Endothelial cell of umbilical vein (primary cell): ENCODE measurements at regions not wholly inside any gene's neighbourhood (a gene's known extent, or its start where the extent isn't known, plus 50 kb on each side); places are given as distances from the start of the nearest gene placed in this dataset.

Experiments
- BruUV-seq: library from RNA; stranded (reverse); fragments of 400-500 nt; replicated peaks from 2 replicates; lab custom pipeline; 2021; lab: Mats Ljungman, UMichigan
- CTCF ChIA-PET: fragments of 300-600, 350-600 bp; sonication (Branson Sonifier 250); formaldehyde crosslinking; loops from one replicate; lab custom pipeline; 2021; ENCODE audit warnings: antibody characterized with exemption, inconsistent platforms; lab: Charles Lee
- POLR2A ChIA-PET: fragments of 300-600, 350-600 bp; sonication (Branson Sonifier 250); formaldehyde crosslinking; loops from one replicate; lab custom pipeline; 2021; ENCODE audit warnings: antibody characterized with exemption, inconsistent platforms; lab: Charles Lee
- DNase-seq: peaks from one replicate; pipeline ENCODE4 v3.0.0-alpha.2; 2011; ENCODE audit warnings: low read depth, low spot score
- FAIRE-seq: peaks from 2 replicates; lab custom pipeline; 2011; peaks lifted over from hg19 to GRCh38; lab: Jason Lieb, UNC
- H2AFZ ChIP-seq: 2 replicates; pipeline ENCODE4 v1.6.0; 2012; ENCODE audit warnings: low read depth, low read length, control low read depth, inconsistent platforms
- H3K27ac ChIP-seq: 2 replicates; pipeline ENCODE4 v1.5.1; 2011; ENCODE audit warnings: low read depth, mild to moderate bottlenecking, control low read depth, low read length, moderate library complexity; ENCODE audit not compliant: insufficient read depth
- H3K27me3 ChIP-seq, 2 experiments: 2 replicates each; pipeline versions ENCODE4 v1.6.0 to v1.6.1; 2011; ENCODE audit warnings: low read length in 2 of 2, mixed read lengths in 1 of 2; ENCODE audit not compliant: control insufficient read depth in 2 of 2, insufficient read depth in 2 of 2
- H3K36me3 ChIP-seq, 2 experiments: 2 replicates in 1 of 2; 3 replicates in 1 of 2; pipeline ENCODE4 v1.5.1; 2011; ENCODE audit warnings: low read length in 2 of 2, mild to moderate bottlenecking in 1 of 2, moderate library complexity in 1 of 2; ENCODE audit not compliant: control insufficient read depth in 2 of 2, insufficient read depth in 2 of 2; ENCODE audit errors: extremely low read depth in 1 of 2
- H3K4me1 ChIP-seq: 3 replicates; pipeline ENCODE4 v1.5.1; 2011; ENCODE audit warnings: mild to moderate bottlenecking, low read length; ENCODE audit not compliant: control insufficient read depth, insufficient read depth; ENCODE audit errors: extremely low read depth
- H3K4me2 ChIP-seq: 2 replicates; pipeline ENCODE4 v1.6.1; 2011; ENCODE audit warnings: low read length, control low read depth, mixed read lengths; ENCODE audit not compliant: insufficient read depth
- H3K4me3 ChIP-seq, 3 experiments: fragments of 200-600 bp in 1 of 3; sonication (generic), shearing (Covaris generic) in 1 of 3; replicated peaks in 1 of 3; 2 replicates each; pipeline ENCODE4 v1.5.1; 2011 to 2016; ENCODE audit warnings: control low read depth in 3 of 3, low read length in 3 of 3, mild to moderate bottlenecking in 2 of 3, inconsistent platforms in 1 of 3, low read depth in 1 of 3, moderate library complexity in 1 of 3; ENCODE audit not compliant: insufficient read depth in 1 of 3
- H3K79me2 ChIP-seq: 2 replicates; pipeline ENCODE4 v1.6.0; 2012; ENCODE audit warnings: low read length, inconsistent platforms; ENCODE audit not compliant: control insufficient read depth, insufficient read depth
- H3K9ac ChIP-seq: replicated peaks from 2 replicates; pipeline ENCODE3; 2011; ENCODE audit warnings: low read length, control low read depth; ENCODE audit not compliant: insufficient read depth; ENCODE audit errors: extremely low read depth
- H3K9me1 ChIP-seq: replicated peaks from 3 replicates; pipeline ENCODE4 v1.6.0; 2011; ENCODE audit warnings: mild to moderate bottlenecking, low read length; ENCODE audit not compliant: control insufficient read depth, insufficient read depth; ENCODE audit errors: extremely low read depth
- H3K9me3 ChIP-seq: replicated peaks from 2 replicates; pipeline ENCODE4 v1.5.1; 2012; ENCODE audit warnings: low read length, inconsistent platforms; ENCODE audit not compliant: control insufficient read depth, insufficient read depth
- H4K20me1 ChIP-seq: replicated peaks from 2 replicates; pipeline ENCODE3; 2011; ENCODE audit warnings: mild to moderate bottlenecking, low read length; ENCODE audit not compliant: control insufficient read depth, insufficient read depth; ENCODE audit errors: extremely low read depth
- EZH2 ChIP-seq: IDR thresholded peaks from 2 replicates; pipeline ENCODE4 v1.6.1; 2012; ENCODE audit warnings: borderline replicate concordance, low read depth, mild to moderate bottlenecking, moderate library complexity, low read length, inconsistent platforms; ENCODE audit not compliant: severe bottlenecking
- FOS ChIP-seq: IDR thresholded peaks from 2 replicates; pipeline ENCODE4 v1.6.1; 2011; ENCODE audit warnings: mild to moderate bottlenecking, low read length, moderate library complexity, borderline replicate concordance; ENCODE audit not compliant: insufficient read depth
- GATA2 ChIP-seq: IDR thresholded peaks from 2 replicates; pipeline ENCODE4 v1.7.0; 2011; ENCODE audit warnings: low read depth, mild to moderate bottlenecking, moderate library complexity, mixed read lengths, low read length; ENCODE audit not compliant: insufficient read length, insufficient read depth
- JUN ChIP-seq: IDR thresholded peaks from 2 replicates; pipeline ENCODE4 v1.6.1; 2011; ENCODE audit warnings: borderline replicate concordance, low read depth; ENCODE audit not compliant: insufficient read length, insufficient read depth
- MYC ChIP-seq: IDR thresholded peaks from one replicate; pipeline ENCODE4 v1.6.1; 2011; ENCODE audit warnings: mild to moderate bottlenecking, low read depth, low read length
- POLR2A ChIP-seq: IDR thresholded peaks from 2 replicates; pipeline ENCODE4 v1.6.1; 2012; ENCODE audit warnings: low read depth, mild to moderate bottlenecking, control low read depth, low read length
- POLR2AphosphoS5 ChIP-seq: IDR thresholded peaks from 2 replicates; pipeline ENCODE4 v1.6.1; 2012; ENCODE audit warnings: low read depth, mild to moderate bottlenecking, control low read depth, low read length, moderate library complexity; ENCODE audit not compliant: insufficient read depth
- dilution Hi-C: fragments of 300-500 bp; cut with MboI; formaldehyde crosslinking; loops from one replicate; pipeline ENCODE4 v1.15.0; 2019; ENCODE audit warnings: low sequenced_read_pairs; ENCODE audit not compliant: extremely low pct_ligation_motif_present
- intact Hi-C: fragments of 100-400 bp; cut with micrococcal nuclease; formaldehyde crosslinking; loops from one replicate; pipeline ENCODE4 v1.10.0; 2022
- TF ChIP-seq, protein P1 (sequence below): IDR thresholded peaks from 2 replicates; pipeline ENCODE4 v1.6.1; 2011; ENCODE audit not compliant: insufficient read depth, insufficient read length
- TF ChIP-seq, protein P2 (sequence below), 2 donors: IDR thresholded peaks; 1 replicate in 1 of 2; 2 replicates in 1 of 2; pipeline ENCODE4 v1.5.1; 2011; ENCODE audit warnings: low read length in 2 of 2, mild to moderate bottlenecking in 2 of 2, moderate library complexity in 2 of 2, control low read depth in 1 of 2, inconsistent platforms in 1 of 2, low read depth in 1 of 2; ENCODE audit not compliant: insufficient read depth in 1 of 2; ENCODE audit errors: extremely low read depth in 1 of 2

DNA sequence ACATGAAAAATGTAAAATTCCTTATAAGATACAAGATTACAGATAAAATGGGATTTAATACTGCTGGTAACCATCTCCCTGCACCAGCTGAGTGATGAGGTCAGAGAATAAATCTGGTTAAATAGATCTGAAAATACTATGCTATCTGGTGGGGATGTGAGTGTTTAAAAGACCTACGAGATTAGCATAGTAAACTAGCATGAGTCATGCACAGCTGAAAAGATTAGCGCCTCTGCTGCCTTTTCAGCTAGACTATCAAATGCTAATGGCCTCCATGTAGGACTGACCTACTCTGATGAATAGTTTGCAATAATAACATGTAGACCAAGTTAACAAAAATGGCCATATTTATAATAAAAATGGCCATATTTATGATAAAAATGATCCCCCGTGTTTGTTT, 553.3 kb downstream of the C6orf118 start:
- H3K9me1 ChIP-seq = no peaks in the 10 kb centered on the region
- no peaks in the 10 kb centered on the region for H3K4me1 ChIP-seq
- FAIRE-seq (no peak), DNase-seq (no peak)
- H3K9me3 ChIP-seq = peaks cover 2% of the 10 kb centered on the region
- H3K27ac ChIP-seq = no peak overlapping the region
- intact Hi-C loops (no loop called here), dilution Hi-C loops (no loop called here)
- H3K9ac ChIP-seq = no peak overlapping the region
- ChIA-PET CTCF (no interaction called here), POLR2A (no interaction called here)
- no peaks in the 10 kb centered on the region for H3K79me2 ChIP-seq
- H3K4me2 ChIP-seq = no peak overlapping the region
- H3K4me3 ChIP-seq = no peak overlapping the region
- BruUV-seq = no TSS peak
- no peaks in the 10 kb centered on the region for H3K27me3 ChIP-seq
- TF ChIP-seq POLR2AphosphoS5 = no peak
- TF ChIP-seq FOS = no peak
- TF ChIP-seq GATA2 = no peak
- no peak for TF ChIP-seq JUN
- no peak for TF ChIP-seq POLR2A
- no peak for TF ChIP-seq MYC
- TF ChIP-seq EZH2 = no peak
- TF ChIP-seq, protein P1, sequence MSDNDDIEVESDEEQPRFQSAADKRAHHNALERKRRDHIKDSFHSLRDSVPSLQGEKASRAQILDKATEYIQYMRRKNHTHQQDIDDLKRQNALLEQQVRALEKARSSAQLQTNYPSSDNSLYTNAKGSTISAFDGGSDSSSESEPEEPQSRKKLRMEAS = no peak
- H3K36me3 ChIP-seq = no peaks in the 10 kb centered on the region
- H4K20me1 ChIP-seq = no peaks in the 10 kb centered on the region
- H2AFZ ChIP-seq = no peak overlapping the region

DNA sequence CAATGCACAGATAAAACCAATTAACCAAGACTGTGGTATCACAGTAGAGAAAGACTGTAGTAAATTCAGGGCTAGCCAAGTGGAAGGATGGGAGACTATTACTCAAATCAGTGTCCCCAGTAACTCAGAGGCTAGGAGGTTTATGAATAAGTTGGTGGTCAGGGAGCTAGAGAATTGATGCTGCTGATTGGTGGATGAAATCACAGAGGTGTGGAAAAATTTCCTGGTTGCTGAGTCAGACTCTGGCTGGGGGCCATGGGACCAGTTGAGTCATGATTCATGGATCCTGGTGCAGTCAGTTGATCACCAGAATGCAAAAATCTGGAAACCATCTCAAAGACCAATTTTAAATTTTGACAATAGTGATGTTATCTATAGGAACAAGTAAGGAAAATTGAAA, 555.9 kb downstream of the C6orf118 start:
- H3K4me1 ChIP-seq = no peaks in the 10 kb centered on the region
- no peak for FAIRE-seq
- dilution Hi-C loops (no loop called here), intact Hi-C loops (no loop called here)
- H3K27ac ChIP-seq = no peak overlapping the region
- H3K4me2 ChIP-seq = no peak overlapping the region
- H2AFZ ChIP-seq = no peak overlapping the region
- CTCF ChIA-PET = no interaction called here
- no peak for DNase-seq
- H3K9me1 ChIP-seq = no peaks in the 10 kb centered on the region
- no peaks in the 10 kb centered on the region for H3K27me3 ChIP-seq
- no peak overlapping the region for H3K4me3 ChIP-seq
- no peaks in the 10 kb centered on the region for H3K79me2 ChIP-seq
- POLR2A ChIA-PET = no interaction called here
- H3K9me3 ChIP-seq = peaks cover 2% of the 10 kb centered on the region
- H3K9ac ChIP-seq = no peak overlapping the region
- H3K36me3 ChIP-seq = no peaks in the 10 kb centered on the region
- no peak for TF ChIP-seq FOS
- TF ChIP-seq, protein P2, sequence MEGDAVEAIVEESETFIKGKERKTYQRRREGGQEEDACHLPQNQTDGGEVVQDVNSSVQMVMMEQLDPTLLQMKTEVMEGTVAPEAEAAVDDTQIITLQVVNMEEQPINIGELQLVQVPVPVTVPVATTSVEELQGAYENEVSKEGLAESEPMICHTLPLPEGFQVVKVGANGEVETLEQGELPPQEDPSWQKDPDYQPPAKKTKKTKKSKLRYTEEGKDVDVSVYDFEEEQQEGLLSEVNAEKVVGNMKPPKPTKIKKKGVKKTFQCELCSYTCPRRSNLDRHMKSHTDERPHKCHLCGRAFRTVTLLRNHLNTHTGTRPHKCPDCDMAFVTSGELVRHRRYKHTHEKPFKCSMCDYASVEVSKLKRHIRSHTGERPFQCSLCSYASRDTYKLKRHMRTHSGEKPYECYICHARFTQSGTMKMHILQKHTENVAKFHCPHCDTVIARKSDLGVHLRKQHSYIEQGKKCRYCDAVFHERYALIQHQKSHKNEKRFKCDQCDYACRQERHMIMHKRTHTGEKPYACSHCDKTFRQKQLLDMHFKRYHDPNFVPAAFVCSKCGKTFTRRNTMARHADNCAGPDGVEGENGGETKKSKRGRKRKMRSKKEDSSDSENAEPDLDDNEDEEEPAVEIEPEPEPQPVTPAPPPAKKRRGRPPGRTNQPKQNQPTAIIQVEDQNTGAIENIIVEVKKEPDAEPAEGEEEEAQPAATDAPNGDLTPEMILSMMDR (IDR thresholded peaks at IDR 0.05; ENCODE audit: extremely low read depth in 1 of 2, insufficient read depth in 1 of 2, low read depth in 1 of 2, low read length in 2 of 2) = no peak
- no peak for TF ChIP-seq MYC
- no peak for TF ChIP-seq POLR2AphosphoS5
- no peak for TF ChIP-seq EZH2
- TF ChIP-seq GATA2 = no peak
- TF ChIP-seq, protein P1 = no peak
- no peak for TF ChIP-seq JUN
- no TSS peak for BruUV-seq
- no peaks in the 10 kb centered on the region for H4K20me1 ChIP-seq
